GM19468 (cell line): ENCODE measurements at regions not wholly inside any gene's neighbourhood (a gene's known extent, or its start where the extent isn't known, plus 50 kb on each side); places are given as distances from the start of the nearest gene placed in this dataset.

ENCODE experiments used
- ATAC-seq: cut with Tn5 transposase; IDR thresholded peaks from one replicate; pipeline ENCODE4 v1.9.1; 2021; ENCODE audit warnings: mild to moderate bottlenecking, moderate library complexity, moderate number of reproducible peaks; ENCODE audit not compliant: unreplicated experiment; ENCODE audit errors: extremely low read depth

- ATAC-seq, result no peak
Measured at GRCh38 chr5:174159327-174160114, 114.0 kb downstream of the NSG2 start.

GRCh38 chr5:174165406-174165805 lies 119.9 kb downstream of the NSG2 start:
- no peak for ATAC-seq

DNA sequence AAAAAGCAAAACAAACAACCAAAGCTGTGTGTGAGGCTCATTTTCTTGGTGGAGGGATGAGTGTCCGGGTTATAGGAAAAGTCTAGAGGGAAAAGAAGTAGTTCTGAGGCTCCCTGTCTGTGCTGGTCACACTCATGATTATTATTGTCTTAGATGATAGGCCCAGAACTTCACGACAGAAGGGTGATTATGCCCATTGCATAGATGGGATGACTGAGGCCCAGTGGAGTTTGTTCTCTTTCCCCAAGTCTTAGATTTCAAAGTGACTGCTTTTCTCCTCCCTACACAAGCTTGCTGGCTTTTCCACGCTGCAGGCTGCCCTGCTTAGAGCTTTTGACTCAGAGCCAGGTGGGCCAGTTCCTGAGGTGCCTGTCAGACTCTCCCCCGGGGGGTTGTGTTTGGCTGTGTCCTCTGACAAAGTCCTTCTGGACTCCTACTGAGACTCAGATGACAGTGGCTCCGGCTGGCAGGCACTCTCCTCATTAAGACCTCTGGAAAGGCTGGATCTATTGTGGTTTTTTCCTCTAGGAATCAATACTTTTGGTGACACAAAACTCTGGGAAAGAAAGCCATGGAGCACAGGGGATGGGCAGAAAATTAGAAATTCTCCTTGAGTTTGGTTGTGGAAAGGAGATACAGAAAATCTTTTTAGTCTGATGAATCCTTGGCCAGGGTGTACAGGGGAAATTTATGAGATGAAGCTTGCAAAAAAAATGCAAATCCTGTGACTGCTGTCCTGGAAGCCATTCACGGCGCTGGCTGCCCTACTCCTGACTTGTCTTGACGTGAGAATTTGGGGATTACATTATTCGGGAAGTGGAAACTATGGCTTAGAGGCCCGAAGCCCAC lies 120.9 kb downstream of the NSG2 start:
- ATAC-seq, result no peak

- no peak for ATAC-seq
Measured at GRCh38 chr5:174167080-174167910, 121.8 kb downstream of the NSG2 start.

DNA sequence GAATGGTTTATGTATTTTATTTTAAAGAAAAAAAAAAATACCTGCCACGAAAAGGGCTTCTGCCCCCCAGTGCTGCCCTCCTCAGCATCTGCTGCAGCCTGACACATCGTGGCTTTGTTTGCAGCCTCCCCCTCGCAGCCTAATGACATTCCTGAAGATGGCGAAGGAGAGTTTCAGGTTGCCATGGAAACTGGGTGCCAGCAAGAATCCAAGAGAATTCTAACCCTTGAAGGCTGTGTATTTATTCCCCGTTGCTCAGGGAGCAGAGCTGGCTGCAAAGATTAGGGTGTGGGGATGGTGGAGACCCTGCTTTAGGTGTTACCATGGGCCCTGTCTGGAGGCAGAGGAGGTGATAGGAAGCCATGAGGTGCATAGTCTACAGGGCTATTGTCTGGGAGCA lies 126.6 kb downstream of the NSG2 start:
- ATAC-seq, result no peak

GRCh38 chr5:174172566-174172965 lies 127.1 kb downstream of the NSG2 start:
- no peak for ATAC-seq

GRCh38 chr5:174173766-174174165 lies 128.3 kb downstream of the NSG2 start:
- ATAC-seq, result no peak

- ATAC-seq, result no peak
Measured at GRCh38 chr5:174175716-174176268, 130.3 kb downstream of the NSG2 start.

DNA sequence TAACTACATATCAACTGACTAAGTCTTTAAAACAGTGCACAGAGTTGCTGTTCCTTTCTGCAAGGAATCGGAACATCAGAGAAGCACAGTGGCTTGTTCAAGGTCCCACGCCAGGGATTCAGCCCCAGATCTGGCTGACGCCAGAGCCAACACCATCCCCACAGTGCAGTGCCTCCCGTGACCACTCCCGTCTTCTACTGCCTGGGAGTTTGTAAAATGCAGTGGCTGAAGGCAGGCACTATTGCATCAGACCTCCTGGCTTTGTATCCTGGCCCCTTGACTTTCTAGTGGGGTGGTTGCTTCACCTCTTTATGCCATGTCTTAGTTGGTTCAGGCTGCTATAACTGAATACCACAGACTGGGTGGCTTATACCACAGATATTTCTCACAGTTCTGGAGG lies 131.0 kb downstream of the NSG2 start:
- ATAC-seq, result no peak

- no peak for ATAC-seq
Measured at GRCh38 chr5:174177531-174177930, 132.0 kb downstream of the NSG2 start.

DNA sequence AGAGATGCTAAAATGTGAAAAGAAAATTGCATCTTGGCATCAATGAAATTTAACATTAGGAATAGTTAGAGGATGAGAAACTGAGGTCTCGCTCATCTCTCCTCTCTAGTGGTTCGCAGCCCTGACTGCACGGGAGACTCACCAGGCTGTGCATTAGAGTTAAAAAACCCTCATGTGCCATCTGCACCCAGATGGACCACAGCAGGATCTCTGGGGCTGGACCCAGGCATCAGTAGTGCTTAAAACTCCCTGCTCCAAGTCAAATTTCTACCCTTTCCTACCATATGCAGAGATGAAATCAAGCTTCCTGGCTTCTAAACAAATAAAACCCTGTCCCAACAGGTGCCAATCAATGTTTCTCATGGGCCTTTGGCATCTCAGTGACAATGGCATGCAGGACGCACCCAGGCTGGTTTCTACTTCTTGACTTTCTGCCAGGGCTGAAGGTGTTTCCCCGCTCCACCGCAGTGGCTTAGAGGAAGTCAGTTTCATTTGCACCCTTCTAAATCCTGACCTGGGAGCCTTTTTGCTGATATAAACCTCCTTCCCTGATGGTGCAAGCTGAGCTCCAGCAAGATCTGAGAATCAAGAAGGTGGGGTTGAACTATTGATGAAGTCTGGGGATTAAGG lies 132.6 kb downstream of the NSG2 start:
- ATAC-seq, result no peak

- no peak for ATAC-seq
Measured at GRCh38 chr5:174180639-174181038, 135.1 kb downstream of the NSG2 start.

- ATAC-seq, result no peak
Measured at GRCh38 chr5:174182111-174182510, 136.6 kb downstream of the NSG2 start.

- ATAC-seq, result no peak
Measured at GRCh38 chr5:174183701-174184100, 138.2 kb downstream of the NSG2 start.

GRCh38 chr5:174185506-174185905 lies 140.0 kb downstream of the NSG2 start:
- ATAC-seq, result no peak

- no peak for ATAC-seq
Measured at GRCh38 chr5:174186096-174186695, 140.7 kb downstream of the NSG2 start.

GRCh38 chr5:174187001-174187400 lies 141.5 kb downstream of the NSG2 start:
- no peak for ATAC-seq

- no peak for ATAC-seq
Measured at GRCh38 chr5:174187481-174187880, 142.0 kb downstream of the NSG2 start.

DNA sequence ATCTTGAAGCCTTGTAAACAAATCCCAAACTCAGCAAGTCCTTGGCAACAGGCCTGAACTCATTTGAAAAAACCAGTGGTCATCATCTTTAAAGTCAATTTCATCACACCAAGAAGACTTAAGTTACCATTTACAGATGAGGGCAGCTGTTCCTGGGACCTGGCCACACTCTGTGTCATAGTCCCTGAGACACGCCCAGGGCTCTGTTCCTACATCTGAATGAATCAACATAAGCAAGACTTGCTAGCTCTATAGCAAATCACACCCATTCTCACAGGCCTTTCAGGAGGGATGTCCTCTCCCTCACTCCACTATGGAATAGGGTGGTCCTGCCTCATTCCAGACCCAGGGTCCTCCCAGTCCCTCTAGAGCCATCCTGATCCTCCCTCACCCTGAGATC lies 142.8 kb downstream of the NSG2 start:
- no peak for ATAC-seq
